Endothelial cell of umbilical vein (primary cell): ENCODE measurements at regions not wholly inside any gene's neighbourhood (a gene's known extent, or its start where the extent isn't known, plus 50 kb on each side); places are given as distances from the start of the nearest gene placed in this dataset.

ENCODE experiments used
- BruUV-seq: library from RNA; stranded (reverse); fragments of 400-500 nt; replicated peaks from 2 replicates; lab custom pipeline; 2021; lab: Mats Ljungman, UMichigan
- CTCF ChIA-PET: fragments of 300-600, 350-600 bp; sonication (Branson Sonifier 250); formaldehyde crosslinking; loops from one replicate; lab custom pipeline; 2021; ENCODE audit warnings: antibody characterized with exemption, inconsistent platforms; lab: Charles Lee
- POLR2A ChIA-PET: fragments of 300-600, 350-600 bp; sonication (Branson Sonifier 250); formaldehyde crosslinking; loops from one replicate; lab custom pipeline; 2021; ENCODE audit warnings: antibody characterized with exemption, inconsistent platforms; lab: Charles Lee
- DNase-seq: peaks from one replicate; pipeline ENCODE4 v3.0.0-alpha.2; 2011; ENCODE audit warnings: low read depth, low spot score
- FAIRE-seq: peaks from 2 replicates; lab custom pipeline; 2011; peaks lifted over from hg19 to GRCh38; lab: Jason Lieb, UNC
- H2AFZ ChIP-seq: 2 replicates; pipeline ENCODE4 v1.6.0; 2012; ENCODE audit warnings: low read depth, low read length, control low read depth, inconsistent platforms
- H3K27ac ChIP-seq: 2 replicates; pipeline ENCODE4 v1.5.1; 2011; ENCODE audit warnings: low read depth, mild to moderate bottlenecking, control low read depth, low read length, moderate library complexity; ENCODE audit not compliant: insufficient read depth
- H3K27me3 ChIP-seq, 2 experiments: 2 replicates each; pipeline versions ENCODE4 v1.6.0 to v1.6.1; 2011; ENCODE audit warnings: low read length in 2 of 2, mixed read lengths in 1 of 2; ENCODE audit not compliant: control insufficient read depth in 2 of 2, insufficient read depth in 2 of 2
- H3K36me3 ChIP-seq, 2 experiments: 2 replicates in 1 of 2; 3 replicates in 1 of 2; pipeline ENCODE4 v1.5.1; 2011; ENCODE audit warnings: low read length in 2 of 2, mild to moderate bottlenecking in 1 of 2, moderate library complexity in 1 of 2; ENCODE audit not compliant: control insufficient read depth in 2 of 2, insufficient read depth in 2 of 2; ENCODE audit errors: extremely low read depth in 1 of 2
- H3K4me1 ChIP-seq: 3 replicates; pipeline ENCODE4 v1.5.1; 2011; ENCODE audit warnings: mild to moderate bottlenecking, low read length; ENCODE audit not compliant: control insufficient read depth, insufficient read depth; ENCODE audit errors: extremely low read depth
- H3K4me2 ChIP-seq: 2 replicates; pipeline ENCODE4 v1.6.1; 2011; ENCODE audit warnings: low read length, control low read depth, mixed read lengths; ENCODE audit not compliant: insufficient read depth
- H3K4me3 ChIP-seq, 3 experiments: fragments of 200-600 bp in 1 of 3; sonication (generic), shearing (Covaris generic) in 1 of 3; replicated peaks in 1 of 3; 2 replicates each; pipeline ENCODE4 v1.5.1; 2011 to 2016; ENCODE audit warnings: control low read depth in 3 of 3, low read length in 3 of 3, mild to moderate bottlenecking in 2 of 3, inconsistent platforms in 1 of 3, low read depth in 1 of 3, moderate library complexity in 1 of 3; ENCODE audit not compliant: insufficient read depth in 1 of 3
- H3K79me2 ChIP-seq: 2 replicates; pipeline ENCODE4 v1.6.0; 2012; ENCODE audit warnings: low read length, inconsistent platforms; ENCODE audit not compliant: control insufficient read depth, insufficient read depth
- H3K9ac ChIP-seq: replicated peaks from 2 replicates; pipeline ENCODE3; 2011; ENCODE audit warnings: low read length, control low read depth; ENCODE audit not compliant: insufficient read depth; ENCODE audit errors: extremely low read depth
- H3K9me1 ChIP-seq: replicated peaks from 3 replicates; pipeline ENCODE4 v1.6.0; 2011; ENCODE audit warnings: mild to moderate bottlenecking, low read length; ENCODE audit not compliant: control insufficient read depth, insufficient read depth; ENCODE audit errors: extremely low read depth
- H3K9me3 ChIP-seq: replicated peaks from 2 replicates; pipeline ENCODE4 v1.5.1; 2012; ENCODE audit warnings: low read length, inconsistent platforms; ENCODE audit not compliant: control insufficient read depth, insufficient read depth
- H4K20me1 ChIP-seq: replicated peaks from 2 replicates; pipeline ENCODE3; 2011; ENCODE audit warnings: mild to moderate bottlenecking, low read length; ENCODE audit not compliant: control insufficient read depth, insufficient read depth; ENCODE audit errors: extremely low read depth
- CTCF ChIP-seq, 2 donors: IDR thresholded peaks; 1 replicate in 1 of 2; 2 replicates in 1 of 2; pipeline ENCODE4 v1.5.1; 2011; ENCODE audit warnings: low read length in 2 of 2, mild to moderate bottlenecking in 2 of 2, moderate library complexity in 2 of 2, control low read depth in 1 of 2, inconsistent platforms in 1 of 2, low read depth in 1 of 2; ENCODE audit not compliant: insufficient read depth in 1 of 2; ENCODE audit errors: extremely low read depth in 1 of 2
- EZH2 ChIP-seq: IDR thresholded peaks from 2 replicates; pipeline ENCODE4 v1.6.1; 2012; ENCODE audit warnings: borderline replicate concordance, low read depth, mild to moderate bottlenecking, moderate library complexity, low read length, inconsistent platforms; ENCODE audit not compliant: severe bottlenecking
- FOS ChIP-seq: IDR thresholded peaks from 2 replicates; pipeline ENCODE4 v1.6.1; 2011; ENCODE audit warnings: mild to moderate bottlenecking, low read length, moderate library complexity, borderline replicate concordance; ENCODE audit not compliant: insufficient read depth
- GATA2 ChIP-seq: IDR thresholded peaks from 2 replicates; pipeline ENCODE4 v1.7.0; 2011; ENCODE audit warnings: low read depth, mild to moderate bottlenecking, moderate library complexity, mixed read lengths, low read length; ENCODE audit not compliant: insufficient read length, insufficient read depth
- JUN ChIP-seq: IDR thresholded peaks from 2 replicates; pipeline ENCODE4 v1.6.1; 2011; ENCODE audit warnings: borderline replicate concordance, low read depth; ENCODE audit not compliant: insufficient read length, insufficient read depth
- MYC ChIP-seq: IDR thresholded peaks from one replicate; pipeline ENCODE4 v1.6.1; 2011; ENCODE audit warnings: mild to moderate bottlenecking, low read depth, low read length
- dilution Hi-C: fragments of 300-500 bp; cut with MboI; formaldehyde crosslinking; loops from one replicate; pipeline ENCODE4 v1.15.0; 2019; ENCODE audit warnings: low sequenced_read_pairs; ENCODE audit not compliant: extremely low pct_ligation_motif_present
- intact Hi-C: fragments of 100-400 bp; cut with micrococcal nuclease; formaldehyde crosslinking; loops from one replicate; pipeline ENCODE4 v1.10.0; 2022

- BruUV-seq = no TSS peak
- H3K79me2 ChIP-seq = no peaks in the 10 kb centered on the region
- FAIRE-seq (no peak), DNase-seq (peak; percentile 32)
- dilution Hi-C loops (no loop called here), intact Hi-C loops (loop anchor here (2.0 kb wide), 2 partner anchors 29 to 75 kb away; no protein-coding TSS in a partner anchor)
- H3K27ac ChIP-seq = peak overlapping the region; percentile 14
- TF ChIP-seq MYC = no peak
- TF ChIP-seq JUN = peak; percentile 43
- peak; percentile 52 for TF ChIP-seq FOS
- ChIA-PET CTCF (interaction anchor here (0.6 to 1.2 kb wide), 3 partner anchors 10 to 193 kb away, joined by 3 to 7 read pairs (median 4); no protein-coding TSS in a partner anchor), POLR2A (no interaction called here)
- H3K9me3 ChIP-seq = no peaks in the 10 kb centered on the region
- H3K9ac ChIP-seq = no peak overlapping the region
- peak overlapping the region; percentile 28 for H2AFZ ChIP-seq
- peaks cover 33% of the 10 kb centered on the region for H3K4me1 ChIP-seq
- H4K20me1 ChIP-seq = no peaks in the 10 kb centered on the region
- H3K36me3 ChIP-seq = no peaks in the 10 kb centered on the region
- no peak overlapping the region for H3K4me3 ChIP-seq
- peak overlapping the region; percentile 25 for H3K4me2 ChIP-seq
- no peaks in the 10 kb centered on the region for H3K27me3 ChIP-seq
- H3K9me1 ChIP-seq = no peaks in the 10 kb centered on the region
These were observed 197.0 kb downstream of the SIM1 start for GRCh38 chr6:100267721-100268123.

- Histone ChIP-seq H3K27me3 (no peaks in the 10 kb centered on the region), H3K79me2 (no peaks in the 10 kb centered on the region), H3K4me3 (no peak overlapping the region), H3K9me3 (no peaks in the 10 kb centered on the region), H3K4me1 (peaks cover 33% of the 10 kb centered on the region), H3K27ac (no peak overlapping the region), H3K36me3 (no peaks in the 10 kb centered on the region), H4K20me1 (no peaks in the 10 kb centered on the region), H3K9ac (no peak overlapping the region), H3K4me2 (no peak overlapping the region), H3K9me1 (no peaks in the 10 kb centered on the region), H2AFZ (no peak overlapping the region)
- dilution Hi-C loops = no loop called here
- ChIA-PET POLR2A (no interaction called here), CTCF (interaction anchor here (1.2 kb wide), 1 partner anchor 9 kb away, joined by 7 read pairs; no protein-coding TSS in a partner anchor)
- FAIRE-seq = no peak
- intact Hi-C loops = no loop called here
- no peak for TF ChIP-seq EZH2
- TF ChIP-seq JUN = no peak
- no peak for TF ChIP-seq CTCF (IDR thresholded peaks at IDR 0.05; ENCODE audit: extremely low read depth in 1 of 2, insufficient read depth in 1 of 2, low read depth in 1 of 2, low read length in 2 of 2)
- no peak for TF ChIP-seq GATA2
- TF ChIP-seq MYC = no peak
- no TSS peak for BruUV-seq
- DNase-seq = no peak
These were observed 198.0 kb downstream of the SIM1 start for GRCh38 chr6:100266494-100267401.
